ENCODE measurements at regions not wholly inside any gene's neighbourhood (a gene's known extent, or its start where the extent isn't known, plus 50 kb on each side); places are given as distances from the start of the nearest gene placed in this dataset.

GRCh38 chr9:16281707-16282106, 588.8 kb downstream of the BNC2 start:
- no peaks in the 10 kb centered on the region for H3K27me3 ChIP-seq (ENCODE audit: insufficient read depth, low read length)
- H3K4me3 ChIP-seq (ENCODE audit: low read depth, low read length, poor library complexity, severe bottlenecking): no peak overlapping the region
- TF ChIP-seq EZH2 (IDR thresholded peaks at IDR 0.05; ENCODE audit: borderline replicate concordance, low read length): no peak
- TF ChIP-seq CTCF (IDR thresholded peaks at IDR 0.05; ENCODE audit: low read length): no peak
- H3F3A ChIP-seq (ENCODE audit: insufficient read depth, low read length): no peaks in the 10 kb centered on the region
- no peaks in the 10 kb centered on the region for H3K4me1 ChIP-seq (ENCODE audit: insufficient read depth, low read length, severe bottlenecking)
- no peak overlapping the region for H3K4me2 ChIP-seq (ENCODE audit: low read length)
- no peaks in the 10 kb centered on the region for H3K79me2 ChIP-seq (ENCODE audit: insufficient read depth, low read length)
- H3K9ac ChIP-seq (ENCODE audit: low read length): no peak overlapping the region
- H3K27ac ChIP-seq (ENCODE audit: low read depth, low read length, poor library complexity, severe bottlenecking): no peak overlapping the region
- H2AFZ ChIP-seq (ENCODE audit: low read length): no peak overlapping the region
- H3K9me2 ChIP-seq (ENCODE audit: low read depth, low read length): no peaks in the 10 kb centered on the region
- H4K20me1 ChIP-seq (ENCODE audit: insufficient read depth, low read length): no peaks in the 10 kb centered on the region
- H3K9me3 ChIP-seq (ENCODE audit: low read length): no peaks in the 10 kb centered on the region
- H3K36me3 ChIP-seq (ENCODE audit: insufficient read depth, low read length): no peaks in the 10 kb centered on the region

GRCh38 chr9:16282216-16282615, 588.3 kb downstream of the BNC2 start:
- Histone ChIP-seq H3K27ac (ENCODE audit: low read depth, low read length, poor library complexity, severe bottlenecking) (no peak overlapping the region), H3K36me3 (ENCODE audit: insufficient read depth, low read length) (no peaks in the 10 kb centered on the region), H3K9ac (ENCODE audit: low read length) (no peak overlapping the region), H3F3A (ENCODE audit: insufficient read depth, low read length) (no peaks in the 10 kb centered on the region), H3K9me3 (ENCODE audit: low read length) (no peaks in the 10 kb centered on the region), H3K27me3 (ENCODE audit: insufficient read depth, low read length) (no peaks in the 10 kb centered on the region), H3K4me2 (ENCODE audit: low read length) (no peak overlapping the region), H3K79me2 (ENCODE audit: insufficient read depth, low read length) (no peaks in the 10 kb centered on the region), H4K20me1 (ENCODE audit: insufficient read depth, low read length) (no peaks in the 10 kb centered on the region), H3K4me3 (ENCODE audit: low read depth, low read length, poor library complexity, severe bottlenecking) (no peak overlapping the region), H3K9me2 (ENCODE audit: low read depth, low read length) (no peaks in the 10 kb centered on the region), H2AFZ (ENCODE audit: low read length) (no peak overlapping the region), H3K4me1 (ENCODE audit: insufficient read depth, low read length, severe bottlenecking) (no peaks in the 10 kb centered on the region)
- TF ChIP-seq EZH2 (IDR thresholded peaks at IDR 0.05; ENCODE audit: borderline replicate concordance, low read length): no peak
- TF ChIP-seq CTCF (IDR thresholded peaks at IDR 0.05; ENCODE audit: low read length): no peak

GRCh38 chr9:16282718-16283117, 587.8 kb downstream of the BNC2 start:
- Histone ChIP-seq H4K20me1 (ENCODE audit: insufficient read depth, low read length) (no peaks in the 10 kb centered on the region), H3K79me2 (ENCODE audit: insufficient read depth, low read length) (no peaks in the 10 kb centered on the region), H3K4me2 (ENCODE audit: low read length) (no peak overlapping the region), H3K4me3 (ENCODE audit: low read depth, low read length, poor library complexity, severe bottlenecking) (no peak overlapping the region), H3K9me2 (ENCODE audit: low read depth, low read length) (no peaks in the 10 kb centered on the region), H3K27ac (ENCODE audit: low read depth, low read length, poor library complexity, severe bottlenecking) (no peak overlapping the region), H3K9ac (ENCODE audit: low read length) (no peak overlapping the region), H3K4me1 (ENCODE audit: insufficient read depth, low read length, severe bottlenecking) (no peaks in the 10 kb centered on the region), H3F3A (ENCODE audit: insufficient read depth, low read length) (no peaks in the 10 kb centered on the region), H3K27me3 (ENCODE audit: insufficient read depth, low read length) (no peaks in the 10 kb centered on the region), H3K9me3 (ENCODE audit: low read length) (no peaks in the 10 kb centered on the region), H2AFZ (ENCODE audit: low read length) (no peak overlapping the region), H3K36me3 (ENCODE audit: insufficient read depth, low read length) (no peaks in the 10 kb centered on the region)
- TF ChIP-seq CTCF (IDR thresholded peaks at IDR 0.05; ENCODE audit: low read length): no peak
- TF ChIP-seq EZH2 (IDR thresholded peaks at IDR 0.05; ENCODE audit: borderline replicate concordance, low read length): no peak

All from OCI-LY1 (cell line).